DMS53 (cell line): ENCODE measurements at regions not wholly inside any gene's neighbourhood (a gene's known extent, or its start where the extent isn't known, plus 50 kb on each side); places are given as distances from the start of the nearest gene placed in this dataset.
"Not testable (repeated sequence)": the region's sequence is repeated elsewhere in the genome, so short reads cannot be mapped to it uniquely, and the experiment has no call there.

Experiments used
- DNase-seq: peaks from one replicate; lab custom pipeline; 2025; lab: John Stamatoyannopoulos, UW

DNA sequence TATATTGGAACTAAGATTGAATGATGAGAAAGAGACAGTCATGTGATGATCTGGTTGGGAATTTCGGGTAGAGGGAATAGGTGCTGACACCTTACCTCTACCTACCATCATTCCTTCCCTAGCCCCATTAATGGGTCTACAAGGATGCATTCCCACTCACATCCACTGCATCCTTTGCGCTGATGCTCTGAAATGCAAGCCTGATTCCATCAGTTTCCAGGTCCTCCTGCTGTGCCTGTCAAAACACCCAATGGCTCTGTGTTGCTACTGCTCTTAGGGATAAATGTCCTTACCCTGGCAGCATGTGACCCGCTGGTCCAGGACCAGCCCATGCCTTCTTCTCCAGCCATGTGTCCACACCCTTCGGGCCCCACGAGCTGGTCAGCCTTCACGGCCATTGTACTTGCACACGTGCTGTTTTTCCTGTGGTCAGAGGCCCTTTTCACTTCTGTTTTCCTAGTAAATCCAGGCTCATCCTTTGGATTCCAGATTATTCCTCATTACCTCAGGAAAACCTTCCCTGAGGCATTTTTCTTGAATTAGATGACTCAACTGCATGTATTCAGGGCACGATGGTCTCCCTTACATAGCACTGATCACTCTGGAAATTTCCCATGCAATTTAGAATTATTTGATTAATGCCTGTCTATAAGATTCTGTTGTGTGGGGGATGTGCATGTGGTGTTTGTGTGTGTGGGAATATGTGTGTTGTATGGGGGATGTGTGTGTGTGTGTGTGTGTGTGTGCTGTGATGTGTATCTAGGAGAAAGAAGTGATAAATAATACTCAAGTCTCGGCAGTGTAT, 185.0 kb downstream of the DIRAS2 start:
- DNase-seq = no peak

DNA sequence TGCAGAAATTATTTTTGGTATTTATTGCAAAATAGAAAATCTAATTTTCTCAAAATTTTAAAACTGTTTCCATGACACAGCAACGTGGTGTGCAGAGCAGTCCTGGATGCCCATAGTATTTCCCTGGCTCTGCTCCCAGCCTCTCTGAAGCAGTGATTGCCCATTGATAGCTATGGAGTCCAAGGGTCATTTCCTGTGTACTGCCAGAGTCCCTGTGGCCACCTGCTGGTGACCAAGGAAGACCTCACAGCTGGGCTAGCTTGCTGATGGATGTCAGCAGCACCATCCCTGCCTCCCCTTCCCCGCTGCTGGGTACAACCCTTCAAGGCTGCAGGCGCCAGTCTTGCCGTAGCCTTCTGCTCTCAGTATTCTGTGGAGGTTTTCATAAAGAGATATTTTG, 184.1 kb downstream of the DIRAS2 start:
- DNase-seq = peak; percentile 92

DNA sequence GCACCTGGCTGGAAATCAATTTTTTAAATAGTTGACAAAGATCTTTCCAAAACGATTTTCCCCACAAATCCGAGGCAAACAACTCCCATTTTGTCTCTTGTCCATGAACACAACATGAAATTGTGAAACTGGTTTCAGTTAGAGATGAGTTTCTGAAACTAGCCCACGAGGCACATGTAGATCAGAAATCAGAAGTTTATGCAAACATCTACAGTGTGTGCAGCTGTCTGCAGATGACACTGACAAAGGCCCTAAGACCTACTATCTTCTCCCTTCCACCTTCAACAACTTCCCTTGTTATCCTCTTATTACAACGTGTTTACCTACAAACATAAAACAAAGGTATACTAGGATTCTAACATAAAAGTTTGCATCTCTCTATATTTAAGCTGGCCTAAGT, 183.3 kb downstream of the DIRAS2 start:
- no peak for DNase-seq

DNA sequence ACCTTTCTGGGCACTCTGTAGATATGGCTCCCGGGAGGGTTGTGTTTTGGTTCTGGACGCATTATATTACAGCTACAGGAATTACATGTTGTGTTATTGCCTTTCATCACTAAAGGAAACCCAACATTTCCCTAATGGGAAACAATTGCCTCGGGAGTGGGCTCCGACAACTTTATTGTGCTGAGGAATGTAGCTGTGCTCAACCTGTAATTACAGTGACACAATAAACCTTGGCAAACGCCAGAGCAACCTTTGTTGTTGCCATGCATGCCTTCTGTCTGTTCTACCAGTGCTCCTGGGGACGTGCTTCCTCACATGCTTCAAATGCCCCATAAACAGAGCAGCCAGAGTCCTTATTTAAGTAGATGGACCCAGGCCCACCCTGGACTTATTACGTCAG, 182.4 kb downstream of the DIRAS2 start:
- DNase-seq = no peak

DNA sequence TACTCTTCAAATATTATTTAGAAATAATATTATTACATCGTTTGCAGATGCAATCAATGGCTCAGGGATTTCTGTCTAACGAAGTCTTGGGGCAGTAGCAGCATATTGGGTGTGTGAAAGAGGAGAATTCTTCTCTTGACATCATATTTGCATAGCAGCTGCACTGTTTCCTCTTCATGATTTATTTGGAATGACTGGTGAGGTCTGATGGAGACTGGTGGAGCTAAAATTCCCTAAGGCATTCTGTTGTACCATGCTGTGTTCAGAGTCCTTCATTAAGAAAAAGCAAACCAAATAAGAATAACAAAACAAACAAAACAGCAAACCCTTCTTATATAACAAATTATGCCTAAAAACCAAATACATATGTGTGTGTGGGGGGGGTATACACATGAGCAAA, 177.6 kb downstream of the DIRAS2 start:
- no peak for DNase-seq

DNA sequence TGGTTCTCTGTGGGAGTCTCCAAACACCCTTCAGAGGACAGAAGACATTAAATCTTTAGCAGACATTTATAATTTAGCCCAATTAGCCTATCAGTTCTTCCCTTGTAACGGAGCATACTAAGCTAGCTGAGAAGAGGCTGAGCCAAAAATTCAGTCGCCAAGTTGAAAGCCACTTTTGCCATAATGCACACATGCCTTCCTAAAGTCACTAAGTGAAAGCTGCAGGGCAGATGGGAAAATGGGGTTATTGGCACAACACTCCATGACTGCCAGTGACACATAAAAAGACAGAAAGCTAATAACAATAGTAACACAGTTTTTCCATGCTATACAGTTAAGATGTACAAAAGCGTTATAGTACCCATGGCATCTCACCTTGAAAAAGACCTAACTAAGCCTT, 176.2 kb downstream of the DIRAS2 start:
- no peak for DNase-seq

DNA sequence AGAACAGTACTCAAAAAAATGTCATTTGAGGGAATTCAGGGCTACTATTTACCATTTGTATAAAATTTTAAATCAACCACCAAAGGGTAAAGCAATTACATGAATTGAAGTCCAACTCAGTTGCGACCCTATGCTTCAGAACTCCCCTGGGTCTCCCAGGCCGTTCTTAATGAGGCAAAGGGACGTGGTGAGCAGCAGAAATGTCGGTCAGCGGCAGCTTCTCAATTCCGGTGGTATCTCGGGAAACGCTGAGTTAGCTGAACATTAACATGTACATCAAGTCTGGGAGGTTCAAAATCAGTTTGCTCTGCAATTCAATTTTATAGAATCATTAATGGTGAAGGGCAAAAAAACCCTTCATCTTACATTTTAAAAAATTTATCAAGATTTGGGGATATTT, 173.2 kb downstream of the DIRAS2 start:
- no peak for DNase-seq

DNA sequence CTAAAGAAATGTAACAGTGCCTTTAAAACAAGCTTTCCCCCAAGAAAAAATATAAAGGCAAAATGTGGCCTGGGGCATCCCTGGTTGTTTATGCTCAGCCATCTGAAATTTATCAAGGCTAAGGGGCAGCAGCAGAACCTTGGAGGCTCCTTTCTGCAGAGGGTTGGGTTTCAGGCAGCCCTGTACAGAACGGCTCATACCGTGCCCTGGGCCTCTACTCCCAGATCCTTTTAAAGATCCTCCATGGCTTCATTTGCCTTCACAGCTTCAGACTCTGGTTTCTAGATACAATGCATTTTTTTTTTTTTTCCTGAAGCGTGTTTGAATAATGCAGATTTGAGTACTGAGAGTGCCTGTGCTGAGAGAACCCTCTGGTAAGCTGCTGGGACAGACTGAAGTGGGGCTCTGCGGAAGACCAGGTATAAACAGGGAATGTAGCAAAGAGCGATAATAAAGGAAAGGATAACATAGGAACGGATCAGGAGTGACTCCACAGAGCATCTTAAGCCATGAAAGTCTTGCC, 172.7 kb downstream of the DIRAS2 start:
- DNase-seq = no peak

DNA sequence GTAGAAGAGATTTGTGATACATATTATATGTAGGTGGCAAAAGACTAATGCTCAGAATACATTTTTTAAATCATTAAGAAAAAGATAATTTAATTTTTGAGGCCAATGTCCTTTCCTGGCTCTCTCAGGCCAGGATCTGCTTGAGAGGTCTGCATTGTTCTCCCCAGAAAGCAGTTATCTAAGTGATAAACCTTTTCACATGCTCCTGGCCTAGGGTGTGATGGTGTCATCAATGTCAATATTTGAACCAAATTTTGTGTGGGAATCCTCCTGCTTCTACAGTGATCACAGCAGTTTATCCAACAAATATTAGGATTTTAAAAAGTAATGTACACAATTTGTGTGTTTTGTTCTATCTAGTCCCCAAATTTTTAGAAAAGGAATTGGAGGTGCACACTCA, 166.6 kb downstream of the DIRAS2 start:
- DNase-seq = peak; percentile 53

DNA sequence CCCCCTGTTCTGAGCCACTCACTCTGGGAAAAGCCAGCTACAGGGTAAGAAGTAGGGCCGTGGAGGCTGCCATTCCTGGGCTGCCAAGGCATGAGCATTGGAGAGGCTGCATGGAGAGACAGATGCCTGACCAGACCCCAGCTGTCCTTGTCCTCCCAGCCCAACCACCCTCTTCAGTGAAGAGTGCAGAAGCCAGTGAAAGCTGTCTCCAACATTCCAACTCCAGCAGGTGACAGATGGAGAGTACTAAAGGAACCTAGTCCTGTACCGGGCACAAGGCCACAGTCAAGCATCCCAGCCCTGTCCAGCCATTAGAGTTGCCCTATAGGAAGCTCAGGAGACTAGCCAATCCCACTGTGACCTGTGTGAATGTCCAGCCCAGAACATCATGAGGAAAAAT, 165.1 kb downstream of the DIRAS2 start:
- peak; percentile 13 for DNase-seq

DNA sequence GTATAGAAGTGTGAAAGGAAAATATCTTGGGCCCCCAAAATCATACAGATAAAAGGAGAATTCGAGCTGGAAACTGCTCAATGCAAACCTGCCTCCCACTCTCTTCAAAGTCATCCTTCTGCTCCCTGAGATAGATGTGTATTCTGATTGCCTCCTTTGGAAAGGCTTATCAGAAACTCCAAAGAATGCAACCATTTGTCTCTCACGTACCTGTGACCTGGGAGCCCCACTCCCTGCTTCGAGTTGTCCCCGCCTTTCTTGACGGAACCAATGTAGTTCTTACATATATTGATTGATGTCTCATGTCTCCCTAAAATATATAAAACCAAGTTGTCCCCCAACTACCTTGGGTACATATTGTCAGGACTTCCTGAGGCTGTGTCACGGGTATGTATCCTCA, 163.8 kb downstream of the DIRAS2 start:
- no peak for DNase-seq

DNA sequence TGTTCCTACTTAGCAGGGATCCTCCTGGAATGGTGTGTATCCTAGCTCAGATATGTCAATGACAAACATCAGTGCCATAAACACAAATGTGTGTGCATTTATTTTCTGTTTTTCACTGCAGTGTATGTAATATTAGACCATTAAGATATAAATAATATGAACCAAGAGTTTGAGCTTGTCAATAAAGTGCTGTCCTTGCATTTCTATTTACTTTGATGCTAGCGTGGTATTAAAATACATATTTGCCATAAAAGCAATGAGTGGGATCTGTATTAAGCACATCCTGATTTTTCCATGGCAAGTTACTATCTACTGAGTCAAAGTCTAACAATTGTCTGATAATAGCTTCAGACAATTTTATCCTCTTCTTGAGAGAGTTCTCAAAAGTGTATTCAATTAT, 157.6 kb downstream of the DIRAS2 start:
- no peak for DNase-seq

DNA sequence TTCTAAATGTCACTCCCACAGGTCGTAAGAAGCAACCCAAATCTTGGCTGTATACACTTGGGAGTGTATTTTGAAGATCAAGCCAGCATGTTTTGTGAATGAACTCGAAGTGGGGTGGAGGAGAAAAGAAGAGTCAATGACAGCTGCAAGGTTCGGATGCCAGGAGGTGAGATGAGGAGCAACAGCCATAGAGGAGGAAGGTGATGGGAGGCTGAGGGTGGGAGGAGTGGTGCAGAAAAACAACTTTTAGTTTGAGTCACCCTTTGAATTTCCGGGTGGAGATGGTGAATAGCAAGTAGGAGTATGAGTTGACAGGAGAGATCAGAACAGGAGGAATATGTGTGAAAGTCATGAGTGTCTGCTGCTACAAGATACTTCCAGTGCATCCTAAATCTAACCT, 153.6 kb downstream of the DIRAS2 start:
- DNase-seq = no peak

DNA sequence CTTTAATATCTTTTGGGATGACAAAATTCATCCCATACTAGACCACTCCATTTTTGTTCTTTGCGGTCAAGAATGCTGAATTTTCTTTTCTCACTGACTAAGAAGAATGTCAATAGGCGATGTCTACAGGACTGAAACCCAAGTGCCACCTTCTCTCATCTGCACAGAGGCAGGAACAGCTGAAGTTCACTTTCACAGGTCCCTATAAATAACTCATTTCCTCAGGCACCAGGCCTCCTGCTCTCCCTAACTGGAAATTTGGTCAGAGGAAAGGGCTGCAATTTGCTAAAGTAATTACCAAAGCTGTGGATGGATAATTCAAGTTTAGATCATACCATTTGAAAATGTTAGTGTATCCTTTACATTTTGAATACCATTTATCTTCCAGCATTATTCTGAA, 142.9 kb downstream of the DIRAS2 start:
- no peak for DNase-seq

DNA sequence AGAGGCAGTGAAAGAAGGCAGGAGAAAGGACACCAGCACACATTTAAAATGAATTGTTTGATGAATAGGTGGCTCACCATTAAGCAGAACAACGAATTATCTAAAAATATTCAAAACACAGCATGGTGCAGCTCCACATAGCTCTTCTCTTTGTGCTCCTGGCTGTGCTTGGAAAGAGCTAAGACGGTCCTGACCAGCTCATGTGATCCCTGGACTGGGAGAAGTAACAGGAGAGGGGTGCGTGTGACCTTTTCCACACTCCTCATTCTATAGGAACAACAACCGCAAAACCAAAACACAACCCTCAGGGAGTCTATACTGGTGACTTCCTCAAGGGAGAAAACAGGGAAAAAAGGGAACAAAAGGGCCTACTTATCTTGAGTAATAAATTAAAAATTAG, 140.5 kb downstream of the DIRAS2 start:
- no peak for DNase-seq

DNA sequence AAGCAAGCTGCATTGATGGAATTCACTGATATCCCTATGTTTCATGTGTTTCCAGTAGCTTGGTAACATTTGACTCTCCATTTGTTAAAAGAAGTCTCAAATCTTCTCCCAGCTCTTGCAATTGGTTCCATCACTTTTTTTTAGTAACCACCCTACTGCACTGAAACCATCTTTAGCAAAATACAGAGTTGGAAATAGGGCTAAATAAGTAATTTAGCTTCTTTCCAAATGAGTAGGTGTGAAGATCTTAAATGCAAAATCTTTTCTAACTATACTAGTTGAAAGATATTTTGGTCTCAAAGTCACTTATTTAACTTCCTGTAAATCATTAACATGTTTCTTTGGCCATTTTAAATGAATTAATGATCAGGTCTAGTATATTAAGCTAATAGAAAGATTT, 138.1 kb downstream of the DIRAS2 start:
- DNase-seq = no peak

DNA sequence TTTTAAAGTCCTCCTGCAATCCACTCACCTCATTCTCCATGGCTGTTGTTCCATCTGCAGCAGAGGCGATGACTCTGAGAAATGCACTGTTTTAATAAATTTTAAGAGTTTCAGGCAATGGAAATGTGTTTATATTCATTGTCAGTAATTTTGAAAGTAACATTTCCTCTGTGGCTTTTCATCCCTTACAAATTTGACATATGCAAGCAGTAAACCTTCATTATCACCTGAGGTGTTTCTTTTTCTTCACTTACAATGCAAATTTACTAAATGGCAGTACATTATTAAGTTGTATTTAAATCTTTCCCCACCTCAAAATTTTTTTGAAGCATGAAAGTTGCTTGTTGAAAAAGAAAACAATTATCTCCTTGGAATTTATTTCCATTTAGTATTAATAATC, 136.9 kb downstream of the DIRAS2 start:
- DNase-seq = no peak

DNA sequence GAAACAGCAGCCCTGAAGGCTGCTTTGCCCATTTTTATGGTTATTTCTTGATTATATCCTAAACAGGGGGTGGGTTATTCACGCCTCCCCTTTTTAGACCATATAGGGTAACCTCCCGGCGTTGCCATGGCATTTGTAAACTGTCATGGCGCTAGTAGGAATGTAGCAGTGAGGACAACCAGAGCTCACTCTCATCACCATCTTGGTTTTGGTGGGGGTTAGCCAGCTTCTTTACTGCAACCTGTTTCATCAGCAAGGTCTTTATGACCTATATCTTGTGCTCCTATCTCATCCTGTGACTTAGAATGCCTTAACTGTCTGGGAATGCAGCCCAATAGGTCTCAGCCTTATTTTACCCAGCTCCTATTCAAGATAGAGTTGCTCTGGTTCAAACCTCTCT, 136.2 kb downstream of the DIRAS2 start:
- not testable (repeated sequence) for DNase-seq

DNA sequence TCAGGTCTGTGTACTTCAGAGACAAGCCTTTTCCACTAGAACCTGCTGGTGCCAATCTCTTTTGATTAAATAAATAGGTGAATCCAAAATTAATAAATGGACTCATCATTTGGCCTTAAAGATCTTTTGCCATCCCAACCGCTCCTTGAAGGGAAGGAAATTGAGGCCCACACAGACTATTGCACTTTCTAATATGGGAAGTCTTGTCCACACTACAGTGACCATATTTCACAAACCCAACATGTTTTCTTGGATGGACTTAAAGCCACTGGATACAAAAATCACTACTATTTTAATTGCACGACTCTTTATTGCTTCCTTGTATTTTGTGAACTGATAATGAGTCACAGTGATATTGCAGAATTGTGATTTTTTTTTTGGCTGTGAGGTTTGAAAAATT, 135.0 kb downstream of the DIRAS2 start:
- no peak for DNase-seq

DNA sequence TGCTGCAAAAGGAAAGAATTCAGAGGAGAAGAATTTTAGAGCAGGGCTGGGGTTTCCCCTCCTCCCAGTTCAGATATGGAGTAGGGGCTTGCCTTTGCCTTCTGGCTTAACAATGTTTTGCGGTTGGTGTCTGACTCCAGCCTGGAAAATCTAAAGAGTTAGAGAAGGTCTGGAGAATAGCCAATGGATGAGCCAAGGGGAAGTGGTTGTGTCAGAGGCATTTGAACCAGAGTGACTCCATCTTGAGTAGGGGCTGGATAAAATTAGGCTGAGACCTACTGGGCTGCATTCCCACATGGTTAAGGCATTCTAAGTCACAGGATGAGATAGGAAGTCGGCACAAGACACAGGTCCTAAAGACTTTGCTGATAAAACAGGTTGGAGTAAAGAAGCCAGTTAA, 133.7 kb downstream of the DIRAS2 start:
- no peak for DNase-seq

DNA sequence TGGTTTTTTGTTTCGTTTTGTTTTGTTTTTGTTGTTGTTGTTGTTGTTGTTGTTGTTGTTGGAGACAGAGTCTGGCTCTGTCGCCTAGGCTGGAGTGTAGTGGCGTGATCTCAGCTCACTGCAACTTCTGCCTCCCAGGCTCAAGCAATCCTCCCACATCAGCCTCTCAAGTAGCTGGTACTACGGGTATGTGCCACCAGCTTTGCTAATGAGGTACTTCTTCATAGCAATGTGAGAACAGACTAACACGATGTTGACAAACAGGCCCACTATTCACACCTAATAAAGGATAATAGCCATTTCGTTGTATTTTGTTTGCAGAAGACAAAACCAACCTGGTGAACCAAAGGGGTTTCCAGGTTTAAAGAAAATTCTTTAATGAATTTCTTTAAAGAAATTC, 130.9 kb downstream of the DIRAS2 start:
- no peak for DNase-seq

DNA sequence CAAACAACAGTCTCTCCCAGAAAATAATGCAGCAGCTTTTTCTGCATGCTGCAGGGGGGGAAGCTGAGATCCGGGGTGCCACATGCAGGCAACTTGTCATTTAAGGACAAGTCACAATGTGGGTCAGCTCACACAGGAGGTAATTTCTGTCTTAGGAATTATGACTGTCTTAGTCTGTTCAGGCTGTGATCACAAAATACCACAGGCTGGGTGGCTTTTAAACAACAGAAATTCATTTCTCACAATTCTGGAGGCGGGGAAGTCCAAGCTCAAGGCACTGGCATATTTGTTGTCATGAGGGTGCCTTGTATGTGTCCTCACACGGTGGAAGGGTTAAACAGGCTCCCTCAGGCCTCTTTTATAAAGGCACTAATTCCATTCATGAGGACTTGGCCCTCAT, 127.7 kb downstream of the DIRAS2 start:
- DNase-seq = no peak

DNA sequence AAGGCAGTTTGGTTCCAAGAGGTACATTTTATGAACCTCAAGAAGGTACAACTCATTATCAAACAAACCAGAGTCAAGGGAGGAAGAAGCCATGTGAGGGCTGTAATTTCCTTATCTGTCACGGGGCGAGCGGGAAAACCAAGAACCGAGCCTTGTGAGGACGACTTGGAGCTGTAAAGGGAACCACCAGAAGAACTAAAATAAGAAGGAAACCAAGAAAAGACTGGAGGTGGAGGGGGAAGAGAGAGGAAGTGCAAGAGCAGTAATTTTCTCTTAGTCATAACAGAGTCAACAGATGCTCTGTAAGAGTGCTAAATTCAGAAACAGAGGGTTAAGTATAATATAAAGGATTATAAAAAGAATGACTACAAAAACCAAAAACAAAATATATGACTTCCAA, 127.1 kb downstream of the DIRAS2 start:
- peak; percentile 4 for DNase-seq

DNA sequence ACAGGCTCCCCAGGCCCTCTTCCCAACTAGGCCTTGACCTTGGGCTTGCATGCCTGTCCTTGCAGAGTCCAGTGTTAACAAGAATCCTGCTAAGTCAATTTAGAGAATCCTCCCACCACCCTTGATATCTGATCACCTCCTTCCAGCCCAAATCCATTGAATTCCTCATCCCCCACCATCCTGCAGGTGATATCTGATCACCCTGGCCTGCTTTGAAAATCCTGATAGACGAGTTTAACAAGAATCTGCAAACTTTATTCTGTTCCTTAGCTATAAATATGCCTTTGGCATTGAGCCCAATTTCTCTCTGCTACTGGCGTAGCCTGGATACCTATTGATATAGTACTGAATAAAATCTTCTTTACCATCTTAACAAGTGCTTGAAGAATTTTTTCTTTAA, 125.5 kb downstream of the DIRAS2 start:
- peak; percentile 50 for DNase-seq
